Ovary (tissue), 7 donors: ENCODE measurements at regions not wholly inside any gene's neighbourhood (a gene's known extent, or its start where the extent isn't known, plus 50 kb on each side); places are given as distances from the start of the nearest gene placed in this dataset.

Experiments used
- DNase-seq, 5 donors: peaks; one replicate each; pipeline ENCODE4 v3.0.0-alpha.2; 2019 to 2020
- H3K27ac ChIP-seq, 2 donors: fragments of 200-600 bp; one replicate each; pipeline versions ENCODE4 v1.5.1 to v1.8.0; 2019 to 2022
- H3K27me3 ChIP-seq: fragments of 200-600 bp; one replicate; pipeline ENCODE4 v1.8.0; 2022
- H3K36me3 ChIP-seq: fragments of 200-600 bp; sonication (generic); one replicate; pipeline ENCODE4 v1.5.1; 2019
- H3K4me1 ChIP-seq: one replicate; pipeline ENCODE4 v1.8.1; 2013; ENCODE audit warnings: mild to moderate bottlenecking, moderate library complexity; ENCODE audit not compliant: insufficient read depth
- H3K4me3 ChIP-seq: fragments of 200-600 bp; sonication (generic); one replicate; pipeline ENCODE4 v1.5.1; 2017
- H3K9me3 ChIP-seq, 2 donors: fragments of 200-600 bp in 1 of 2; sonication (generic) in 1 of 2; one replicate each; pipeline versions ENCODE4 v1.5.1 to v1.8.1; 2013 to 2019; ENCODE audit warnings: mild to moderate bottlenecking in 1 of 2, moderate library complexity in 1 of 2
- EP300 ChIP-seq: sonication (generic); formaldehyde crosslinking; IDR thresholded peaks from one replicate; pipeline ENCODE4 v1.6.1; 2017; ENCODE audit warnings: antibody characterized with exemption
- POLR2A ChIP-seq: fragments of 450-650 bp; IDR thresholded peaks from one replicate; pipeline ENCODE4 v1.6.1; 2017; ENCODE audit warnings: antibody characterized with exemption, mild to moderate bottlenecking, moderate library complexity
- WGBS, 3 donors: extraction: QIAGEN DNeasy Blood & Tissue Kit in 1 of 3; methylation state at CpG; one replicate each; pipeline versions ENCODE4 v1.1.5 to v1.1.7; 2013 to 2017; 5-methylcytosine and 5-hydroxymethylcytosine counted together
- intact Hi-C, 4 donors: fragments of 100-400 bp; cut with DNase I; formaldehyde crosslinking; loops; one replicate each; pipeline versions ENCODE4 v1.11.0 to v1.15.1; 2022 to 2023
- TF ChIP-seq, protein P1 (sequence below), 3 donors: fragments of 450-650 bp in 2 of 3; fragments of 200-600 bp in 1 of 3; IDR thresholded peaks; one replicate each; pipeline versions ENCODE4 v1.5.1 to v1.8.0; 2016 to 2022; ENCODE audit warnings: antibody characterized with exemption in 3 of 3, mild to moderate bottlenecking in 1 of 3
- donor health status: DM: no; HTN: no; CAD: no; lungs with moderate emphysema.
- donor health status: DM: no; HTN: no; CAD: no.
- donor health status: Bipolar disorder and iron deficiency.
- donor health status: DM: no; HTN: no; CAD: no.
- donor health status: DM: yes; HTN: yes; CAD: no.

DNA sequence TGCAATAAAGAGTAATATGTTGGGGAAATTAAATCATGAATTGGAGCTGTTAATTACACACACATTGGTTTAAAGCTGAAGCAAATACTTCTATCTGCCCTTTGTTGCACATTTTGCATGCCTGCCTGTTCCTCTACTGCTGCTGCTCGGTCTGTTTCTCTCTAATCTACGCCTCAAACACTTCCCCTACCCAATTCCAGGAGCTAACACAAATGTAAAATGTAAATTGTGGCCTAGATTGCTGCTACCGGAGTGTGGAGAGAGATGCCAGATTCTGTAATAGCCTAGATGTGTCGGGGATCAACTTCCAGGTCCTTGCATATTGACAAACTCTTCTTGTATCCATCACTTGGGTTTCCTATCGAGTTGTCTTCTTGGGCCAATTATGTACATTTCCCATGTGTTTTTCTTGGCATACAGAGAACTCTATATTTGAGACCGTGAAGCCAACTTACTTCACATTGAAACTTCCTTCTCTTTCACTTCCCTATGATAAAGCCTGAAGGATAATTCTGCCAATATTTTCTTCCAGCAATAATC is 450.4 kb upstream of the NR2F2 start:
- H3K4me3 ChIP-seq, result no peak overlapping the region
- no peak for DNase-seq
- no peaks in the 10 kb centered on the region for H3K9me3 ChIP-seq
- peaks cover 15% of the 10 kb centered on the region for H3K4me1 ChIP-seq
- no peak for TF ChIP-seq EP300
- TF ChIP-seq POLR2A, result no peak
- TF ChIP-seq, protein P1, sequence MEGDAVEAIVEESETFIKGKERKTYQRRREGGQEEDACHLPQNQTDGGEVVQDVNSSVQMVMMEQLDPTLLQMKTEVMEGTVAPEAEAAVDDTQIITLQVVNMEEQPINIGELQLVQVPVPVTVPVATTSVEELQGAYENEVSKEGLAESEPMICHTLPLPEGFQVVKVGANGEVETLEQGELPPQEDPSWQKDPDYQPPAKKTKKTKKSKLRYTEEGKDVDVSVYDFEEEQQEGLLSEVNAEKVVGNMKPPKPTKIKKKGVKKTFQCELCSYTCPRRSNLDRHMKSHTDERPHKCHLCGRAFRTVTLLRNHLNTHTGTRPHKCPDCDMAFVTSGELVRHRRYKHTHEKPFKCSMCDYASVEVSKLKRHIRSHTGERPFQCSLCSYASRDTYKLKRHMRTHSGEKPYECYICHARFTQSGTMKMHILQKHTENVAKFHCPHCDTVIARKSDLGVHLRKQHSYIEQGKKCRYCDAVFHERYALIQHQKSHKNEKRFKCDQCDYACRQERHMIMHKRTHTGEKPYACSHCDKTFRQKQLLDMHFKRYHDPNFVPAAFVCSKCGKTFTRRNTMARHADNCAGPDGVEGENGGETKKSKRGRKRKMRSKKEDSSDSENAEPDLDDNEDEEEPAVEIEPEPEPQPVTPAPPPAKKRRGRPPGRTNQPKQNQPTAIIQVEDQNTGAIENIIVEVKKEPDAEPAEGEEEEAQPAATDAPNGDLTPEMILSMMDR (IDR thresholded peaks at IDR 0.05), result no peak
- H3K27me3 ChIP-seq, result no peaks in the 10 kb centered on the region
- intact Hi-C loops, result no loop called here
- peak overlapping the region in 1 of 2 donors; percentile 58 for H3K27ac ChIP-seq
- WGBS, 3 donors, result 38 to 56% (median 39%) methylated on average over 6 of the region's 6 CpGs
- no peaks in the 10 kb centered on the region for H3K36me3 ChIP-seq

DNA sequence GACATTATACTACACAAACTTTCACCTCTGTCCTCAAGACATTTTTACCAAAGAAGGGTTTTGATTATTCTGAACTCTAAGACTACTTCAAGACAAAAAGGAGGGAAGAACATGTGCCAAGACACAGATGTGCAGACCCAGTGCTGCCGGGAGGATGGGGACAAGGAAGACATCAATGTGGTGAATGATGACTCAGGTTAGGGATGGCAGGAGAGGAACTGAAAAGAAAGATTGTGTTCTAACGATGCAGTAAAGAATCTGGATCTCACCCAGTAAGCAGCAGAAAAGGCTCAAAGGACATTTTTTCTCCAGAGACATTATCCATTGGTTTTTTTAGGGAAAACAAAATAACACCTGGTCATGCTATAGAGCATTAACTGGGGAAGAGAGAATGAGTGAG is 449.9 kb upstream of the NR2F2 start:
- H3K27me3 ChIP-seq, result no peaks in the 10 kb centered on the region
- WGBS, 3 donors, result 39 to 55% (median 45%) methylated on average over 2 of the region's 2 CpGs
- H3K9me3 ChIP-seq, result no peaks in the 10 kb centered on the region
- intact Hi-C loops, result no loop called here
- no peak overlapping the region for H3K4me3 ChIP-seq
- TF ChIP-seq EP300 (no peak), POLR2A (no peak)
- TF ChIP-seq, protein P1 (IDR thresholded peaks at IDR 0.05), result no peak
- H3K36me3 ChIP-seq, result no peaks in the 10 kb centered on the region
- no peak for DNase-seq
- H3K4me1 ChIP-seq, result peaks cover 11% of the 10 kb centered on the region
- H3K27ac ChIP-seq, result peak overlapping the region in 1 of 2 donors; percentile 58

DNA sequence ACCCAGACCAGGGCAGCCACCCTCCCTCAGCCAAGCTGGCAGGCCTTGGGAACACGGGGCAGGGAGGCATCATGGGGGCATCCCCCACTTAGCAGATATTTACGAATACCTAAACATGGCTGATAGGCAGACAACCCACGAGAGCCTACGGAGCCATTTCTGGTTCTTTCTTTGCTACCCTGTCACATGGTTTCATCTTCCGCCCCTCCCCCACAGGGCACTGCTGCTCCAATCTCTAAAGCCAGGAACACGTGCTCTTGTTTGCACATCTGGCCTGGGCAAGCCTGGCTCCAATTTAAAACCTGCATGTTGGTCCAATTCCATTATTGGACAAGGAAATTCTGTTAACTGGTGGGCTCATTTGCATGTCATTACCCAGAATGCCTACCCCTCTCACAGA is 447.4 kb upstream of the NR2F2 start:
- Histone ChIP-seq H3K36me3 (no peaks in the 10 kb centered on the region), H3K4me3 (no peak overlapping the region), H3K9me3 (no peaks in the 10 kb centered on the region), H3K27ac (peak overlapping the region in 1 of 2 donors; percentile 22), H3K4me1 (peaks cover 13% of the 10 kb centered on the region), H3K27me3 (no peaks in the 10 kb centered on the region)
- intact Hi-C loops, result no loop called here
- DNase-seq, result peak in 4 of 5 donors; percentile 33 to 67 (median 52)
- no peak for TF ChIP-seq POLR2A
- 66 to 91% (median 79%) methylated on average over 6 of the region's 6 CpGs for WGBS, 3 donors

DNA sequence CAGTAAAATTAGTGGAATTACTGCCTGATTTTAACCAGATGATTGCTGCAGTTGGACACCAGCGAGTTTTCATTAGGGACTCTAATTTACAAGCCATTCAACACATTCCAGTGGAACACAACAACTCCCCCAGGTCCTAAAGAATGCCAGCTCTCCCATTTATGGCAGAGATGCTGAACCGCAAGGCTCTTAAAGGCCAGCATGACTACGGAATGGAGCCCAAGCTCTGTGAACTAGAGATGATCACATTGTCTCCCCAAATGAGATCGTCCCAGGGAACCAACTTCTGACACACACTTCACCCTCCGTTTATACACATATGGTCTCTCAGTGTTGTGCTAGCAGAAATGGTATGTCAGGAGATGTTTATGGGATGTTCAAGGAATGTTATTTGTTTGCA is 446.2 kb upstream of the NR2F2 start:
- no peaks in the 10 kb centered on the region for H3K27me3 ChIP-seq
- H3K9me3 ChIP-seq, result no peaks in the 10 kb centered on the region
- no peak for DNase-seq
- 61 to 67% (median 62%) methylated on average over 5 of the region's 5 CpGs for WGBS, 3 donors
- intact Hi-C loops, result no loop called here
- H3K4me1 ChIP-seq, result peaks cover 13% of the 10 kb centered on the region
- H3K36me3 ChIP-seq, result no peaks in the 10 kb centered on the region
- TF ChIP-seq POLR2A, result no peak
- no peak for TF ChIP-seq EP300
- TF ChIP-seq, protein P1 (IDR thresholded peaks at IDR 0.05), result no peak
- no peak overlapping the region for H3K4me3 ChIP-seq
- no peak overlapping the region for H3K27ac ChIP-seq

DNA sequence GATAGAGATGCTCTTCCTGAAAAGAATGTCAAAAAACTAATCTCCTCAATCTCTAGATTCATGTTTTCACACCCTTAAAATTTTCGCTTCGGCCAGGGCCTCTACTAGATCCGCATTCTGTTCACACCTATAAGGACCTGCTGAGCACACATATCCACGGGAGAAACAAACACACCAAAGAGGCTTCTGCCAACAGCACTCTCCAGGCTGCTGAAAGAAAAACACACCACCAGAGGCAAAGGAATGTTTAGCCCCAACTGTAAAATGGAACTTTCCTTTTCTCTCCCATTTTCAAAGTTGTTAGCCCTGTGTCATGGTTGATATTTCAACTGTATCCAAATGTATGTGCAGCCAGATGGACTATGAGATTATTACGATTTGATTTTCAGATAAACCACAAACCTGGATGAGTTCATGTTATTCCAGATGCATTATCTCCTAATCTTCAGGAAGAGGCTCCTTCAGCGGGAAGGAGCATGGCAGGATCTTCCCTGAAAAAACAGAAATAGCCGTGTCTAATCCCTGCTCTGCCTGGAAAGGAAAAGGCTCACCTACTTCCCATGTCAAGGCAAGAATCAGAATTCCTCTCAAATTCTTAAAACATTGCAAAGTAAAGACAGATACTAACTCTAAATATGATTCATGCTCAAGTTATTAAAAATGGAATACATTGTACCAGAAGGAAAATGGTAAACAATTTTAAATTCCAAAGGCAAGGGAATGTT is 442.7 kb upstream of the NR2F2 start:
- H3K9me3 ChIP-seq, result no peaks in the 10 kb centered on the region

More for the DNA sequence above, 442.7 kb upstream of the NR2F2 start:
- Histone ChIP-seq H3K27me3 (no peaks in the 10 kb centered on the region), H3K4me1 (peaks cover 5% of the 10 kb centered on the region), H3K27ac (no peak overlapping the region), H3K4me3 (no peak overlapping the region), H3K36me3 (no peaks in the 10 kb centered on the region)
- no peak for TF ChIP-seq POLR2A
- TF ChIP-seq, protein P1 (IDR thresholded peaks at IDR 0.05), result no peak
- no peak for TF ChIP-seq EP300
- intact Hi-C loops, result no loop called here
- 78 to 83% (median 82%) methylated on average over 7 of the region's 7 CpGs for WGBS, 3 donors
- DNase-seq, result no peak
